IMR-90 (cell line): ENCODE measurements at regions not wholly inside any gene's neighbourhood (a gene's known extent, or its start where the extent isn't known, plus 50 kb on each side); places are given as distances from the start of the nearest gene placed in this dataset.

Experiments used
- ATAC-seq: fragments of 200-7000 bp; cut with Tn5 transposase; 2 replicates; pipeline ENCODE4 v1.9.1; 2020; ENCODE audit warnings: low read depth, mild to moderate bottlenecking, moderate library complexity
- BruUV-seq: library from RNA; stranded (reverse); fragments of 400-500 nt; replicated peaks from 2 replicates; lab custom pipeline; 2021; lab: Mats Ljungman, UMichigan
- CTCF ChIA-PET: fragments of 300-600 bp; formaldehyde crosslinking; extraction: SDS; loops from one replicate; lab custom pipeline; 2021; ENCODE audit warnings: antibody characterized with exemption; lab: Yijun Ruan, JAX
- POLR2A ChIA-PET: fragments of 300-600 bp; sonication (Branson Sonifier 250); formaldehyde crosslinking; loops from one replicate; lab custom pipeline; 2022; ENCODE audit warnings: antibody characterized with exemption; ENCODE audit not compliant: unreplicated experiment; lab: Charles Lee
- DNase-seq: peaks from one replicate; pipeline ENCODE4 v3.0.0; 2013
- H2AFZ ChIP-seq: replicated peaks from 2 replicates; pipeline ENCODE3; 2013; ENCODE audit warnings: low read length, mild to moderate bottlenecking; ENCODE audit not compliant: poor library complexity
- H2AK5ac ChIP-seq: 2 replicates; pipeline ENCODE4 v1.6.1; 2013; ENCODE audit warnings: low read depth, low read length, inconsistent platforms
- H2AK9ac ChIP-seq: replicated peaks from 2 replicates; pipeline ENCODE3; 2013; ENCODE audit warnings: mild to moderate bottlenecking, low read depth, low read length, moderate library complexity; ENCODE audit not compliant: poor library complexity
- H2BK120ac ChIP-seq: 2 replicates; pipeline ENCODE4 v1.6.1; 2013; ENCODE audit warnings: low read depth, low read length, inconsistent platforms
- H2BK15ac ChIP-seq: 3 replicates; pipeline ENCODE4 v1.6.1; 2013; ENCODE audit warnings: low read depth, low read length, inconsistent platforms
- H2BK20ac ChIP-seq: 2 replicates; pipeline ENCODE4 v1.6.1; 2013; ENCODE audit warnings: low read depth, mild to moderate bottlenecking, inconsistent platforms, low read length, moderate library complexity
- H2BK5ac ChIP-seq: 2 replicates; pipeline ENCODE4 v1.6.1; 2013; ENCODE audit warnings: mild to moderate bottlenecking, low read depth, low read length, inconsistent platforms; ENCODE audit not compliant: poor library complexity, severe bottlenecking
- H3K14ac ChIP-seq: replicated peaks from 2 replicates; pipeline ENCODE4 v1.6.1; 2013; ENCODE audit warnings: low read depth, low read length, inconsistent platforms
- H3K18ac ChIP-seq: 2 replicates; pipeline ENCODE4 v1.6.1; 2013; ENCODE audit warnings: low read depth, low read length, control low read depth
- H3K23ac ChIP-seq: 2 replicates; pipeline ENCODE4 v1.6.1; 2013; ENCODE audit warnings: low read depth, low read length, inconsistent platforms
- H3K27ac ChIP-seq: 2 replicates; pipeline ENCODE4 v1.5.1; 2013; ENCODE audit warnings: mild to moderate bottlenecking, control low read depth, low read length; ENCODE audit not compliant: insufficient read depth
- H3K27me3 ChIP-seq: 2 replicates; pipeline ENCODE4 v1.6.1; 2013; ENCODE audit warnings: low read length; ENCODE audit not compliant: control insufficient read depth, insufficient read depth
- H3K36me3 ChIP-seq: 2 replicates; pipeline ENCODE4 v1.6.1; 2013; ENCODE audit warnings: low read length, mixed read lengths; ENCODE audit not compliant: control insufficient read depth, insufficient read depth
- H3K4ac ChIP-seq: 2 replicates; pipeline ENCODE4 v1.6.1; 2013; ENCODE audit warnings: low read depth, low read length, inconsistent platforms
- H3K4me1 ChIP-seq: 2 replicates; pipeline ENCODE4 v1.6.1; 2013; ENCODE audit warnings: low read length, mixed read lengths; ENCODE audit not compliant: control insufficient read depth, insufficient read depth
- H3K4me2 ChIP-seq: 2 replicates; pipeline ENCODE4 v1.6.1; 2013; ENCODE audit warnings: low read depth, mild to moderate bottlenecking, control low read depth, low read length, moderate library complexity
- H3K4me3 ChIP-seq: 2 replicates; pipeline ENCODE4 v1.5.1; 2013; ENCODE audit warnings: low read depth, mild to moderate bottlenecking, control low read depth, low read length, moderate library complexity; ENCODE audit not compliant: insufficient read depth
- H3K56ac ChIP-seq: 2 replicates; pipeline ENCODE4 v1.6.1; 2013; ENCODE audit warnings: low read length, inconsistent platforms; ENCODE audit not compliant: insufficient read depth; ENCODE audit errors: extremely low read depth
- H3K79me1 ChIP-seq, 2 experiments: 2 replicates each; pipeline ENCODE4 v1.6.1; 2013; ENCODE audit warnings: low read length in 2 of 2, inconsistent platforms in 1 of 2, low read depth in 1 of 2
- H3K9ac ChIP-seq: 2 replicates; pipeline ENCODE4 v1.6.1; 2013; ENCODE audit warnings: low read depth, low read length, control low read depth
- H3K9me1 ChIP-seq: 2 replicates; pipeline ENCODE4 v1.6.1; 2013; ENCODE audit warnings: low read length, inconsistent platforms; ENCODE audit not compliant: insufficient read depth
- H3K9me3 ChIP-seq: 2 replicates; pipeline ENCODE4 v1.6.1; 2013; ENCODE audit warnings: low read length; ENCODE audit not compliant: control insufficient read depth, insufficient read depth
- H4K20me1 ChIP-seq: 2 replicates; pipeline ENCODE4 v1.6.1; 2013; ENCODE audit warnings: low read length, inconsistent platforms; ENCODE audit not compliant: insufficient read depth
- H4K5ac ChIP-seq: 2 replicates; pipeline ENCODE4 v1.6.1; 2013; ENCODE audit warnings: mild to moderate bottlenecking, low read depth, low read length, control low read depth
- H4K8ac ChIP-seq, 2 experiments: 2 replicates each; pipeline ENCODE4 v1.6.1; 2013; ENCODE audit warnings: low read depth in 2 of 2, low read length in 2 of 2, control low read depth in 1 of 2, inconsistent platforms in 1 of 2
- H4K91ac ChIP-seq: 2 replicates; pipeline ENCODE4 v1.6.1; 2013; ENCODE audit warnings: low read depth, low read length, inconsistent platforms; ENCODE audit not compliant: insufficient read depth
- CEBPB ChIP-seq: IDR thresholded peaks from 2 replicates; pipeline ENCODE4 v1.6.1; 2012; ENCODE audit warnings: low read depth, low read length, improper control_type of control experiment
- FOS ChIP-seq: fragments of 150-350 bp; IDR thresholded peaks from 2 replicates; pipeline ENCODE4 v1.6.1; 2016; ENCODE audit warnings: low read depth, low read length
- MAFK ChIP-seq: IDR thresholded peaks from 2 replicates; pipeline ENCODE4 v1.6.1; 2012; ENCODE audit warnings: low read depth, low read length, improper control_type of control experiment
- MAZ ChIP-seq: IDR thresholded peaks from 2 replicates; pipeline ENCODE4 v1.6.1; 2012; ENCODE audit warnings: low read depth, mild to moderate bottlenecking, low read length, improper control_type of control experiment, moderate library complexity, borderline replicate concordance
- MXI1 ChIP-seq: IDR thresholded peaks from 2 replicates; pipeline ENCODE4 v1.6.1; 2012; ENCODE audit warnings: low read depth, mild to moderate bottlenecking, low read length, moderate library complexity, borderline replicate concordance
- POLR2A ChIP-seq: IDR thresholded peaks from 2 replicates; pipeline ENCODE4 v1.6.1; 2012; ENCODE audit warnings: mild to moderate bottlenecking, low read depth, low read length
- RFX5 ChIP-seq: IDR thresholded peaks from 2 replicates; pipeline ENCODE4 v1.8.0; 2012; ENCODE audit warnings: low read depth, mild to moderate bottlenecking, low read length, moderate library complexity
- WGBS, 2 experiments: methylation state at CpG; one replicate each; pipeline versions ENCODE4 v1.1.5 to v1.1.7; 2013; ENCODE audit warnings: missing lambda C conversion rate in 2 of 2; ENCODE audit not compliant: insufficient read length in 1 of 2; ENCODE audit errors: extremely low coverage in 2 of 2; 5-methylcytosine and 5-hydroxymethylcytosine counted together
- dilution Hi-C: fragments of 300-500 bp; cut with HindIII; formaldehyde crosslinking; loops from one replicate; pipeline ENCODE4 v1.14.3; 2018; ENCODE audit warnings: low sequenced_read_pairs; ENCODE audit not compliant: unreplicated experiment
- in situ Hi-C: fragments of 300-500 bp; cut with MboI; formaldehyde crosslinking; loops from 3 replicates; pipeline ENCODE4 v1.14.3; 2019; ENCODE audit warnings: low sequenced_read_pairs, inconsistent platforms, mixed read lengths
- intact Hi-C: fragments of 100-400 bp; cut with micrococcal nuclease; formaldehyde crosslinking; loops from 2 replicates; pipeline ENCODE4 v1.10.0; 2022
- TF ChIP-seq, protein P1 (sequence below): fragments of 150-350 bp; IDR thresholded peaks from 2 replicates; pipeline ENCODE4 v1.6.1; 2017; ENCODE audit warnings: mild to moderate bottlenecking, antibody characterized with exemption, low read length, low read depth
- TF ChIP-seq, protein P2 (sequence below): fragments of 150-350 bp; IDR thresholded peaks from 2 replicates; pipeline ENCODE4 v1.6.1; 2016; ENCODE audit warnings: low read depth, mild to moderate bottlenecking, low read length, moderate library complexity, borderline replicate concordance

DNA sequence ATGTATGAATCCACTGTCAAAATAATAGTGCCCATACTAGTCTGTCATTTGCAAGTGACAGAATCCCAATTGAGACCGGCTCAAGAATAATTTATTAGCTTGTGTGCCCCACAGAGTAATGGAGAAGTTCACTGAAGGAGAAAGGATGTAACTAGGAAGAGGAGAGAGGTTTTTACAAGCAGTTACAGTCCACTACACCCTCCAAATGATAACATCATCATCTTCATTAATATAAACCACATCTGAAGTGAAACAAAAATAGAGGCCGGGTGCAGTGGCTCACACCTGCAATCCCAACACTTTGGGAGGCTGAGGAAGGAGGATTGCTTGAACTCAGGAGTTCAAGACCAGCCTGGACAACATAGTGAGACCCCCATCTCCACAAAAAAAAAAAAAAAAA is 226.8 kb downstream of the SKIDA1 start:
- in situ Hi-C loops (no loop called here), dilution Hi-C loops (no loop called here), intact Hi-C loops (no loop called here)
- TF ChIP-seq, protein P1, sequence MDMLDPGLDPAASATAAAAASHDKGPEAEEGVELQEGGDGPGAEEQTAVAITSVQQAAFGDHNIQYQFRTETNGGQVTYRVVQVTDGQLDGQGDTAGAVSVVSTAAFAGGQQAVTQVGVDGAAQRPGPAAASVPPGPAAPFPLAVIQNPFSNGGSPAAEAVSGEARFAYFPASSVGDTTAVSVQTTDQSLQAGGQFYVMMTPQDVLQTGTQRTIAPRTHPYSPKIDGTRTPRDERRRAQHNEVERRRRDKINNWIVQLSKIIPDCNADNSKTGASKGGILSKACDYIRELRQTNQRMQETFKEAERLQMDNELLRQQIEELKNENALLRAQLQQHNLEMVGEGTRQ = no peak
- TF ChIP-seq FOS (no peak), POLR2A (no peak), RFX5 (no peak), MAFK (no peak), MAZ (no peak), MXI1 (no peak), CEBPB (no peak)
- TF ChIP-seq, protein P2, sequence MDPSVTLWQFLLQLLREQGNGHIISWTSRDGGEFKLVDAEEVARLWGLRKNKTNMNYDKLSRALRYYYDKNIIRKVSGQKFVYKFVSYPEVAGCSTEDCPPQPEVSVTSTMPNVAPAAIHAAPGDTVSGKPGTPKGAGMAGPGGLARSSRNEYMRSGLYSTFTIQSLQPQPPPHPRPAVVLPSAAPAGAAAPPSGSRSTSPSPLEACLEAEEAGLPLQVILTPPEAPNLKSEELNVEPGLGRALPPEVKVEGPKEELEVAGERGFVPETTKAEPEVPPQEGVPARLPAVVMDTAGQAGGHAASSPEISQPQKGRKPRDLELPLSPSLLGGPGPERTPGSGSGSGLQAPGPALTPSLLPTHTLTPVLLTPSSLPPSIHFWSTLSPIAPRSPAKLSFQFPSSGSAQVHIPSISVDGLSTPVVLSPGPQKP = no peak
- Histone ChIP-seq H3K18ac (no peak overlapping the region), H2AFZ (no peak overlapping the region), H3K4me2 (no peak overlapping the region), H3K56ac (no peak overlapping the region), H3K4me3 (no peak overlapping the region), H3K27ac (no peak overlapping the region), H3K9me1 (no peaks in the 10 kb centered on the region), H3K4me1 (peaks cover 1% of the 10 kb centered on the region; the same call in 1 of the 2 replicates), H2BK20ac (no peak overlapping the region), H3K36me3 (no peaks in the 10 kb centered on the region), H4K20me1 (no peaks in the 10 kb centered on the region), H3K27me3 (no peaks in the 10 kb centered on the region), H4K91ac (no peak overlapping the region), H3K79me1 (no peaks in the 10 kb centered on the region), H2AK5ac (no peak overlapping the region), H2BK5ac (no peak overlapping the region), H3K9me3 (no peaks in the 10 kb centered on the region), H3K14ac (no peak overlapping the region), H3K4ac (no peak overlapping the region), H4K5ac (no peak overlapping the region), H2AK9ac (no peak overlapping the region), H2BK120ac (no peak overlapping the region), H3K23ac (no peak overlapping the region), H4K8ac (no peak overlapping the region), H3K9ac (no peak overlapping the region), H2BK15ac (no peak overlapping the region)
- ATAC-seq (no peak), DNase-seq (no peak)
- POLR2A ChIA-PET = no interaction called here
- no CpG with 5 or more reads among the region's 2 CpGs for WGBS, 2 experiments
- CTCF ChIA-PET = no interaction called here
- no TSS peak for BruUV-seq
